K562 (cell line): ENCODE measurements at regions not wholly inside any gene's neighbourhood (a gene's known extent, or its start where the extent isn't known, plus 50 kb on each side); places are given as distances from the start of the nearest gene placed in this dataset.

ENCODE experiments used
- CC2D1A ChIP-seq: fragments of 450-650 bp; IDR thresholded peaks from 2 replicates; pipeline ENCODE4 v1.6.1; 2017; ENCODE audit warnings: mild to moderate bottlenecking
- KAT2B ChIP-seq: IDR thresholded peaks from one replicate; pipeline ENCODE4 v1.6.1; 2012; ENCODE audit warnings: low read depth, mild to moderate bottlenecking, control low read depth, inconsistent platforms, low read length, moderate library complexity
- KLF1 ChIP-seq: fragments of 450-650 bp; IDR thresholded peaks from 2 replicates; pipeline ENCODE4 v1.6.1; 2016; ENCODE audit warnings: missing genetic modification characterization, missing compliant biosample characterization
- MBD2 ChIP-seq: sonication (generic); IDR thresholded peaks from 2 replicates; pipeline ENCODE4 v1.6.1; 2016; ENCODE audit warnings: low read depth, borderline replicate concordance
- POLR2A ChIP-seq: fragments of 450-650 bp; conservative IDR thresholded peaks from 2 replicates; pipeline ENCODE4 v1.6.1; 2016
- RFX5 ChIP-seq: IDR thresholded peaks from 2 replicates; pipeline ENCODE4 v1.6.1; 2011; ENCODE audit warnings: low read depth, mild to moderate bottlenecking, improper control_type of control experiment, low read length
- SMARCB1 ChIP-seq: IDR thresholded peaks from 2 replicates; pipeline ENCODE4 v1.6.1; 2011; ENCODE audit warnings: improper control_type of control experiment, low read depth; ENCODE audit not compliant: insufficient read length
- ZNF316 ChIP-seq: fragments of 450-650 bp; IDR thresholded peaks from 2 replicates; pipeline ENCODE4 v1.6.1; 2016
- TF ChIP-seq, protein P1 (sequence below): sonication (generic); formaldehyde crosslinking; IDR thresholded peaks from 2 replicates; pipeline ENCODE4 v1.8.1; 2023; ENCODE audit warnings: missing genetic modification reagents, mild to moderate bottlenecking, borderline replicate concordance
- TF ChIP-seq, protein P2 (sequence below): sonication (generic); formaldehyde crosslinking; IDR thresholded peaks from 2 replicates; pipeline ENCODE4 v1.8.1; 2023; ENCODE audit warnings: mild to moderate bottlenecking, missing genetic modification reagents
- TF ChIP-seq, protein P3 (sequence below): fragments of 250-450 bp; sonication (Bioruptor Pico); IDR thresholded peaks from 2 replicates; pipeline ENCODE4 v1.5.1; 2021; ENCODE audit warnings: mild to moderate bottlenecking
- TF ChIP-seq, protein P4 (sequence below), 3 experiments: IDR thresholded peaks in 2 of 3; conservative IDR thresholded peaks in 1 of 3; 2 replicates each; pipeline ENCODE4 v1.5.1; 2011 to 2012; ENCODE audit warnings: low read length in 3 of 3, mild to moderate bottlenecking in 3 of 3, control low read depth in 2 of 3, improper control_type of control experiment in 1 of 3, inconsistent platforms in 1 of 3, low read depth in 1 of 3, mixed read lengths in 1 of 3, moderate library complexity in 1 of 3; ENCODE audit not compliant: insufficient read depth in 2 of 3
- TF ChIP-seq, protein P5 (sequence below): sonication (generic); formaldehyde crosslinking; IDR thresholded peaks from 2 replicates; pipeline ENCODE4 v1.8.0; 2023; ENCODE audit warnings: mild to moderate bottlenecking, missing genetic modification reagents

DNA sequence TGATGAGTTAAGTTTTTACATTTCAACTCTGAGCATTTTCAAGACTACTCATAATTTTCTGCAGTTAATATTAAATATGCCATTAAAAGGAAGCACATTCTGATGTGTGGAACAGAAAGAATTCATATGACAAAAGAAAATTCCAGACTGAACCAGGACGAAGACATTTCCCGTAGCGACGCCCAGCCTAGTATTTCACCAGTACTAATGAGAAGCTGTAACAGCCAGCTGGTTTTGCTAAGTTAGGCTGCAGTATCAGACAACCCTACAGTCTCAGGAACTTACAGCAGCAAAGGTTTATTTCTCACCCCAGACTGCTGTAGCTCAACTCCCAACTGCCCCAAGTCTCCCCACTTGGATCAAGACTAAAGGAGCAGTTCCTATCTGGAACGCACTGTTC lies 91.6 kb downstream of the TMEM174 start:
- TF ChIP-seq, protein P1, sequence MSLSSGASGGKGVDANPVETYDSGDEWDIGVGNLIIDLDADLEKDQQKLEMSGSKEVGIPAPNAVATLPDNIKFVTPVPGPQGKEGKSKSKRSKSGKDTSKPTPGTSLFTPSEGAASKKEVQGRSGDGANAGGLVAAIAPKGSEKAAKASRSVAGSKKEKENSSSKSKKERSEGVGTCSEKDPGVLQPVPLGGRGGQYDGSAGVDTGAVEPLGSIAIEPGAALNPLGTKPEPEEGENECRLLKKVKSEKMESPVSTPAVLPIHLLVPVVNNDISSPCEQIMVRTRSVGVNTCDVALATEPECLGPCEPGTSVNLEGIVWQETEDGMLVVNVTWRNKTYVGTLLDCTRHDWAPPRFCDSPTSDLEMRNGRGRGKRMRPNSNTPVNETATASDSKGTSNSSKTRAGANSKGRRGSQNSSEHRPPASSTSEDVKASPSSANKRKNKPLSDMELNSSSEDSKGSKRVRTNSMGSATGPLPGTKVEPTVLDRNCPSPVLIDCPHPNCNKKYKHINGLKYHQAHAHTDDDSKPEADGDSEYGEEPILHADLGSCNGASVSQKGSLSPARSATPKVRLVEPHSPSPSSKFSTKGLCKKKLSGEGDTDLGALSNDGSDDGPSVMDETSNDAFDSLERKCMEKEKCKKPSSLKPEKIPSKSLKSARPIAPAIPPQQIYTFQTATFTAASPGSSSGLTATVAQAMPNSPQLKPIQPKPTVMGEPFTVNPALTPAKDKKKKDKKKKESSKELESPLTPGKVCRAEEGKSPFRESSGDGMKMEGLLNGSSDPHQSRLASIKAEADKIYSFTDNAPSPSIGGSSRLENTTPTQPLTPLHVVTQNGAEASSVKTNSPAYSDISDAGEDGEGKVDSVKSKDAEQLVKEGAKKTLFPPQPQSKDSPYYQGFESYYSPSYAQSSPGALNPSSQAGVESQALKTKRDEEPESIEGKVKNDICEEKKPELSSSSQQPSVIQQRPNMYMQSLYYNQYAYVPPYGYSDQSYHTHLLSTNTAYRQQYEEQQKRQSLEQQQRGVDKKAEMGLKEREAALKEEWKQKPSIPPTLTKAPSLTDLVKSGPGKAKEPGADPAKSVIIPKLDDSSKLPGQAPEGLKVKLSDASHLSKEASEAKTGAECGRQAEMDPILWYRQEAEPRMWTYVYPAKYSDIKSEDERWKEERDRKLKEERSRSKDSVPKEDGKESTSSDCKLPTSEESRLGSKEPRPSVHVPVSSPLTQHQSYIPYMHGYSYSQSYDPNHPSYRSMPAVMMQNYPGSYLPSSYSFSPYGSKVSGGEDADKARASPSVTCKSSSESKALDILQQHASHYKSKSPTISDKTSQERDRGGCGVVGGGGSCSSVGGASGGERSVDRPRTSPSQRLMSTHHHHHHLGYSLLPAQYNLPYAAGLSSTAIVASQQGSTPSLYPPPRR (CRISPR knock-in tag) = no peak
- TF ChIP-seq, protein P2, sequence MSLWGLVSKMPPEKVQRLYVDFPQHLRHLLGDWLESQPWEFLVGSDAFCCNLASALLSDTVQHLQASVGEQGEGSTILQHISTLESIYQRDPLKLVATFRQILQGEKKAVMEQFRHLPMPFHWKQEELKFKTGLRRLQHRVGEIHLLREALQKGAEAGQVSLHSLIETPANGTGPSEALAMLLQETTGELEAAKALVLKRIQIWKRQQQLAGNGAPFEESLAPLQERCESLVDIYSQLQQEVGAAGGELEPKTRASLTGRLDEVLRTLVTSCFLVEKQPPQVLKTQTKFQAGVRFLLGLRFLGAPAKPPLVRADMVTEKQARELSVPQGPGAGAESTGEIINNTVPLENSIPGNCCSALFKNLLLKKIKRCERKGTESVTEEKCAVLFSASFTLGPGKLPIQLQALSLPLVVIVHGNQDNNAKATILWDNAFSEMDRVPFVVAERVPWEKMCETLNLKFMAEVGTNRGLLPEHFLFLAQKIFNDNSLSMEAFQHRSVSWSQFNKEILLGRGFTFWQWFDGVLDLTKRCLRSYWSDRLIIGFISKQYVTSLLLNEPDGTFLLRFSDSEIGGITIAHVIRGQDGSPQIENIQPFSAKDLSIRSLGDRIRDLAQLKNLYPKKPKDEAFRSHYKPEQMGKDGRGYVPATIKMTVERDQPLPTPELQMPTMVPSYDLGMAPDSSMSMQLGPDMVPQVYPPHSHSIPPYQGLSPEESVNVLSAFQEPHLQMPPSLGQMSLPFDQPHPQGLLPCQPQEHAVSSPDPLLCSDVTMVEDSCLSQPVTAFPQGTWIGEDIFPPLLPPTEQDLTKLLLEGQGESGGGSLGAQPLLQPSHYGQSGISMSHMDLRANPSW (CRISPR knock-in tag) = no peak
- no peak for TF ChIP-seq POLR2A
- TF ChIP-seq SMARCB1 = no peak
- TF ChIP-seq, protein P3, sequence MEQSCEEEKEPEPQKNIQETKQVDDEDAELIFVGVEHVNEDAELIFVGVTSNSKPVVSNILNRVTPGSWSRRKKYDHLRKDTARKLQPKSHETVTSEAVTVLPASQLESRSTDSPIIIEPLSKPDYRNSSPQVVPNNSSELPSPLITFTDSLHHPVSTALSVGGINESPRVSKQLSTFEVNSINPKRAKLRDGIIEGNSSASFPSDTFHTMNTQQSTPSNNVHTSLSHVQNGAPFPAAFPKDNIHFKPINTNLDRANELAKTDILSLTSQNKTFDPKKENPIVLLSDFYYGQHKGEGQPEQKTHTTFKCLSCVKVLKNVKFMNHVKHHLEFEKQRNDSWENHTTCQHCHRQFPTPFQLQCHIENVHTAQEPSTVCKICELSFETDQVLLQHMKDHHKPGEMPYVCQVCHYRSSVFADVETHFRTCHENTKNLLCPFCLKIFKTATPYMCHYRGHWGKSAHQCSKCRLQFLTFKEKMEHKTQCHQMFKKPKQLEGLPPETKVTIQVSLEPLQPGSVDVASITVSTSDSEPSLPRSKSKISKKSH = no peak
- no peak for TF ChIP-seq CC2D1A
- TF ChIP-seq KAT2B = no peak
- TF ChIP-seq, protein P4, sequence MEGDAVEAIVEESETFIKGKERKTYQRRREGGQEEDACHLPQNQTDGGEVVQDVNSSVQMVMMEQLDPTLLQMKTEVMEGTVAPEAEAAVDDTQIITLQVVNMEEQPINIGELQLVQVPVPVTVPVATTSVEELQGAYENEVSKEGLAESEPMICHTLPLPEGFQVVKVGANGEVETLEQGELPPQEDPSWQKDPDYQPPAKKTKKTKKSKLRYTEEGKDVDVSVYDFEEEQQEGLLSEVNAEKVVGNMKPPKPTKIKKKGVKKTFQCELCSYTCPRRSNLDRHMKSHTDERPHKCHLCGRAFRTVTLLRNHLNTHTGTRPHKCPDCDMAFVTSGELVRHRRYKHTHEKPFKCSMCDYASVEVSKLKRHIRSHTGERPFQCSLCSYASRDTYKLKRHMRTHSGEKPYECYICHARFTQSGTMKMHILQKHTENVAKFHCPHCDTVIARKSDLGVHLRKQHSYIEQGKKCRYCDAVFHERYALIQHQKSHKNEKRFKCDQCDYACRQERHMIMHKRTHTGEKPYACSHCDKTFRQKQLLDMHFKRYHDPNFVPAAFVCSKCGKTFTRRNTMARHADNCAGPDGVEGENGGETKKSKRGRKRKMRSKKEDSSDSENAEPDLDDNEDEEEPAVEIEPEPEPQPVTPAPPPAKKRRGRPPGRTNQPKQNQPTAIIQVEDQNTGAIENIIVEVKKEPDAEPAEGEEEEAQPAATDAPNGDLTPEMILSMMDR (IDR thresholded peaks at IDR 0.05 in 2 of 3, conservative IDR thresholded peaks at IDR 0.05 in 1 of 3; ENCODE audit: insufficient read depth in 2 of 3, low read depth in 1 of 3, low read length in 3 of 3) = no peak
- TF ChIP-seq, protein P5, sequence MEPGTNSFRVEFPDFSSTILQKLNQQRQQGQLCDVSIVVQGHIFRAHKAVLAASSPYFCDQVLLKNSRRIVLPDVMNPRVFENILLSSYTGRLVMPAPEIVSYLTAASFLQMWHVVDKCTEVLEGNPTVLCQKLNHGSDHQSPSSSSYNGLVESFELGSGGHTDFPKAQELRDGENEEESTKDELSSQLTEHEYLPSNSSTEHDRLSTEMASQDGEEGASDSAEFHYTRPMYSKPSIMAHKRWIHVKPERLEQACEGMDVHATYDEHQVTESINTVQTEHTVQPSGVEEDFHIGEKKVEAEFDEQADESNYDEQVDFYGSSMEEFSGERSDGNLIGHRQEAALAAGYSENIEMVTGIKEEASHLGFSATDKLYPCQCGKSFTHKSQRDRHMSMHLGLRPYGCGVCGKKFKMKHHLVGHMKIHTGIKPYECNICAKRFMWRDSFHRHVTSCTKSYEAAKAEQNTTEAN (CRISPR knock-in tag) = no peak
- TF ChIP-seq ZNF316 = no peak
- TF ChIP-seq MBD2 = no peak
- TF ChIP-seq KLF1 (tag) = no peak
- no peak for TF ChIP-seq RFX5
